HCT116 (cell line): ENCODE measurements at regions not wholly inside any gene's neighbourhood (a gene's known extent, or its start where the extent isn't known, plus 50 kb on each side); places are given as distances from the start of the nearest gene placed in this dataset.

Experiments used
- ATAC-seq: fragments of 200-7000 bp; cut with Tn5 transposase; 2 replicates; pipeline ENCODE4 v1.9.1; 2020; ENCODE audit warnings: mild to moderate bottlenecking, moderate library complexity
- BruUV-seq: library from RNA; stranded (reverse); fragments of 400-500 nt; replicated peaks from 2 replicates; lab custom pipeline; 2021; lab: Mats Ljungman, UMichigan
- CTCF ChIA-PET: fragments of 300-600 bp; sonication (Branson Sonifier 250); formaldehyde crosslinking; loops from one replicate; lab custom pipeline; 2021; ENCODE audit warnings: antibody characterized with exemption; lab: Charles Lee
- POLR2A ChIA-PET: fragments of 300-600, 350-600 bp; sonication (Branson Sonifier 250); formaldehyde crosslinking; loops from one replicate; lab custom pipeline; 2021; ENCODE audit warnings: antibody characterized with exemption; lab: Charles Lee
- RAD21 ChIA-PET, 2 experiments: fragments of 300-600 bp; sonication (Branson Sonifier 250); formaldehyde crosslinking; loops; one replicate each; lab custom pipeline; 2023; ENCODE audit warnings: low total read pairs in 2 of 2; ENCODE audit not compliant: uncharacterized antibody in 2 of 2, unreplicated experiment in 2 of 2, low non-redundant PET in 1 of 2; lab: Charles Lee
- DNase-seq: peaks from one replicate; pipeline ENCODE4 v3.0.0-alpha.2; 2010; ENCODE audit warnings: low read depth, low spot score
- H2AFZ ChIP-seq: fragments of 200-600 bp; shearing (Covaris generic), sonication (generic); 2 replicates; pipeline ENCODE4 v1.6.1; 2017; ENCODE audit warnings: low read depth, mixed run types, mixed read lengths, antibody characterized with exemption, low read length; ENCODE audit not compliant: poor library complexity, severe bottlenecking
- H3K27ac ChIP-seq: 2 replicates; pipeline ENCODE4 v1.5.1; 2012; ENCODE audit warnings: low read depth, low read length
- H3K27me3 ChIP-seq: fragments of 200-600 bp; sonication (generic); 2 replicates; pipeline ENCODE4 v1.6.1; 2016; ENCODE audit warnings: mixed run types, low read length, mixed read lengths; ENCODE audit not compliant: insufficient read depth
- H3K36me3 ChIP-seq, 2 experiments: fragments of 200-500 bp in 1 of 2; fragments of 200-600 bp in 1 of 2; sonication (Bioruptor generic) in 1 of 2; sonication (generic) in 1 of 2; 2 replicates each; pipeline versions ENCODE4 v1.5.1 to v1.6.1; 2014 to 2016; ENCODE audit warnings: low read length in 2 of 2, inconsistent platforms in 1 of 2, mixed read lengths in 1 of 2, mixed run types in 1 of 2; ENCODE audit not compliant: insufficient read depth in 2 of 2, control insufficient read depth in 1 of 2
- H3K4me1 ChIP-seq, 2 experiments: fragments of 200-600 bp in 1 of 2; sonication (generic) in 1 of 2; 2 replicates each; pipeline versions ENCODE4 v1.5.1 to v1.6.1; 2012 to 2017; ENCODE audit warnings: low read length in 2 of 2, inconsistent platforms in 1 of 2, mild to moderate bottlenecking in 1 of 2, mixed read lengths in 1 of 2, mixed run types in 1 of 2, moderate library complexity in 1 of 2; ENCODE audit not compliant: insufficient read depth in 2 of 2, control insufficient read depth in 1 of 2
- H3K4me2 ChIP-seq: fragments of 200-600 bp; sonication (generic); 2 replicates; pipeline ENCODE4 v1.6.1; 2017; ENCODE audit warnings: mixed run types, low read length, mixed read lengths
- H3K4me3 ChIP-seq, 2 experiments: fragments of 200-600 bp in 1 of 2; sonication (generic) in 1 of 2; replicated peaks in 1 of 2; 2 replicates each; pipeline ENCODE4 v1.5.1; 2011 to 2016; ENCODE audit warnings: low read length in 2 of 2, control low read depth in 1 of 2, low read depth in 1 of 2, mild to moderate bottlenecking in 1 of 2, mixed read lengths in 1 of 2, mixed run types in 1 of 2
- H3K79me2 ChIP-seq: fragments of 200-600 bp; sonication (generic); 2 replicates; pipeline ENCODE4 v1.6.1; 2017; ENCODE audit warnings: mild to moderate bottlenecking, mixed run types, low read length, moderate library complexity, mixed read lengths; ENCODE audit not compliant: insufficient read depth
- H3K9ac ChIP-seq: fragments of 200-600 bp; sonication (generic); 2 replicates; pipeline ENCODE4 v1.6.1; 2016; ENCODE audit warnings: low read length, mixed read lengths
- H3K9me2 ChIP-seq: fragments of 200-600 bp; sonication (generic), shearing (Covaris generic); 2 replicates; pipeline ENCODE4 v1.6.1; 2017; ENCODE audit warnings: mixed run types, mild to moderate bottlenecking, moderate library complexity; ENCODE audit not compliant: insufficient read depth
- H3K9me3 ChIP-seq, 2 experiments: fragments of 200-500 bp in 1 of 2; fragments of 200-600 bp in 1 of 2; sonication (Bioruptor generic) in 1 of 2; sonication (generic) in 1 of 2; 2 replicates each; pipeline ENCODE4 v1.6.1; 2014 to 2017; ENCODE audit warnings: low read length in 2 of 2, mixed read lengths in 2 of 2, inconsistent platforms in 1 of 2, low read depth in 1 of 2, mild to moderate bottlenecking in 1 of 2, mixed run types in 1 of 2, moderate library complexity in 1 of 2; ENCODE audit not compliant: control insufficient read depth in 1 of 2, insufficient read depth in 1 of 2
- H4K20me1 ChIP-seq: fragments of 200-600 bp; sonication (generic), shearing (Covaris generic); 2 replicates; pipeline ENCODE4 v1.6.1; 2017; ENCODE audit warnings: mixed run types, mild to moderate bottlenecking, moderate library complexity; ENCODE audit not compliant: insufficient read depth
- ATF3 ChIP-seq: IDR thresholded peaks from 2 replicates; pipeline ENCODE4 v1.6.1; 2012
- CEBPB ChIP-seq: IDR thresholded peaks from 2 replicates; pipeline ENCODE4 v1.6.1; 2012; ENCODE audit warnings: low read depth
- EGR1 ChIP-seq: IDR thresholded peaks from 2 replicates; pipeline ENCODE4 v1.6.1; 2012; ENCODE audit warnings: low read depth
- ELF1 ChIP-seq: IDR thresholded peaks from 2 replicates; pipeline ENCODE4 v1.6.1; 2012; ENCODE audit warnings: low read depth, borderline replicate concordance
- FOSL1 ChIP-seq: IDR thresholded peaks from 2 replicates; pipeline ENCODE4 v1.6.1; 2012; ENCODE audit warnings: low read depth
- POLR2A ChIP-seq: IDR thresholded peaks from 2 replicates; pipeline ENCODE4 v1.7.0; 2011; ENCODE audit warnings: borderline replicate concordance; ENCODE audit not compliant: insufficient read depth, insufficient read length; ENCODE audit errors: extremely low read depth
- POLR2AphosphoS5 ChIP-seq: IDR thresholded peaks from 2 replicates; pipeline ENCODE4 v1.6.1; 2011; ENCODE audit warnings: mild to moderate bottlenecking, low read depth, low read length, moderate library complexity
- RAD21 ChIP-seq: IDR thresholded peaks from 2 replicates; pipeline ENCODE4 v1.6.1; 2012; ENCODE audit warnings: low read depth, mild to moderate bottlenecking
- SIN3A ChIP-seq: IDR thresholded peaks from 2 replicates; pipeline ENCODE4 v1.6.1; 2012; ENCODE audit warnings: low read depth
- SP1 ChIP-seq: IDR thresholded peaks from 2 replicates; pipeline ENCODE4 v1.6.1; 2012; ENCODE audit warnings: low read depth
- SRF ChIP-seq: IDR thresholded peaks from 2 replicates; pipeline ENCODE4 v1.6.1; 2012; ENCODE audit warnings: low read depth
- TCF7L2 ChIP-seq: IDR thresholded peaks from 2 replicates; pipeline ENCODE4 v1.7.0; 2011; ENCODE audit warnings: borderline replicate concordance, inconsistent platforms; ENCODE audit not compliant: insufficient read depth, insufficient read length; ENCODE audit errors: extremely low read depth
- YY1 ChIP-seq: IDR thresholded peaks from 2 replicates; pipeline ENCODE4 v1.6.1; 2011; ENCODE audit warnings: low read length, low read depth, moderate library complexity, mild to moderate bottlenecking; ENCODE audit not compliant: insufficient replicate concordance; ENCODE audit errors: extremely low read depth
- ZFX ChIP-seq: fragments of 450-650 bp; IDR thresholded peaks from 2 replicates; pipeline ENCODE4 v1.6.1; 2017
- ZNF274 ChIP-seq: fragments of 200-500 bp; sonication (Bioruptor generic); IDR thresholded peaks from 2 replicates; pipeline ENCODE4 v1.6.1; 2014; ENCODE audit warnings: mild to moderate bottlenecking, low read depth, low read length, inconsistent platforms
- intact Hi-C: fragments of 100-400 bp; cut with micrococcal nuclease; formaldehyde crosslinking; loops from 2 replicates; pipeline ENCODE4 v1.10.0; 2022
- TF ChIP-seq, protein P1 (sequence below): IDR thresholded peaks from 2 replicates; pipeline ENCODE4 v1.6.1; 2011; ENCODE audit warnings: mild to moderate bottlenecking, low read length, moderate library complexity; ENCODE audit not compliant: insufficient replicate concordance; ENCODE audit errors: extremely low read depth
- TF ChIP-seq, protein P2 (sequence below): IDR thresholded peaks from 2 replicates; pipeline ENCODE4 v1.6.1; 2012

GRCh38 chr5:118701791-118702190 is 286.6 kb downstream of the DTWD2 start:
- Histone ChIP-seq H3K27me3 (no peaks in the 10 kb centered on the region), H3K4me3 (no peak overlapping the region), H3K27ac (no peak overlapping the region), H3K4me2 (no peak overlapping the region), H3K9me2 (no peaks in the 10 kb centered on the region), H3K9me3 (no peaks in the 10 kb centered on the region; a peak in 1 of 4 replicates), H4K20me1 (no peaks in the 10 kb centered on the region), H2AFZ (no peak overlapping the region), H3K79me2 (no peaks in the 10 kb centered on the region), H3K9ac (no peak overlapping the region), H3K4me1 (no peaks in the 10 kb centered on the region), H3K36me3 (no peaks in the 10 kb centered on the region)
- DNase-seq = no peak
- no peak for TF ChIP-seq ATF3
- no peak for TF ChIP-seq SP1
- TF ChIP-seq SRF = no peak
- TF ChIP-seq EGR1 = no peak
- TF ChIP-seq CEBPB = no peak
- no peak for TF ChIP-seq RAD21
- TF ChIP-seq, protein P1, sequence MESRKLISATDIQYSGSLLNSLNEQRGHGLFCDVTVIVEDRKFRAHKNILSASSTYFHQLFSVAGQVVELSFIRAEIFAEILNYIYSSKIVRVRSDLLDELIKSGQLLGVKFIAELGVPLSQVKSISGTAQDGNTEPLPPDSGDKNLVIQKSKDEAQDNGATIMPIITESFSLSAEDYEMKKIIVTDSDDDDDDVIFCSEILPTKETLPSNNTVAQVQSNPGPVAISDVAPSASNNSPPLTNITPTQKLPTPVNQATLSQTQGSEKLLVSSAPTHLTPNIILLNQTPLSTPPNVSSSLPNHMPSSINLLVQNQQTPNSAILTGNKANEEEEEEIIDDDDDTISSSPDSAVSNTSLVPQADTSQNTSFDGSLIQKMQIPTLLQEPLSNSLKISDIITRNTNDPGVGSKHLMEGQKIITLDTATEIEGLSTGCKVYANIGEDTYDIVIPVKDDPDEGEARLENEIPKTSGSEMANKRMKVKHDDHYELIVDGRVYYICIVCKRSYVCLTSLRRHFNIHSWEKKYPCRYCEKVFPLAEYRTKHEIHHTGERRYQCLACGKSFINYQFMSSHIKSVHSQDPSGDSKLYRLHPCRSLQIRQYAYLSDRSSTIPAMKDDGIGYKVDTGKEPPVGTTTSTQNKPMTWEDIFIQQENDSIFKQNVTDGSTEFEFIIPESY = no peak
- TF ChIP-seq FOSL1 = no peak
- POLR2A ChIA-PET = no interaction called here
- BruUV-seq = no TSS peak
- no peak for ATAC-seq
- CTCF ChIA-PET = no interaction called here
- RAD21 ChIA-PET = no interaction called here
- intact Hi-C loops = no loop called here

DNA sequence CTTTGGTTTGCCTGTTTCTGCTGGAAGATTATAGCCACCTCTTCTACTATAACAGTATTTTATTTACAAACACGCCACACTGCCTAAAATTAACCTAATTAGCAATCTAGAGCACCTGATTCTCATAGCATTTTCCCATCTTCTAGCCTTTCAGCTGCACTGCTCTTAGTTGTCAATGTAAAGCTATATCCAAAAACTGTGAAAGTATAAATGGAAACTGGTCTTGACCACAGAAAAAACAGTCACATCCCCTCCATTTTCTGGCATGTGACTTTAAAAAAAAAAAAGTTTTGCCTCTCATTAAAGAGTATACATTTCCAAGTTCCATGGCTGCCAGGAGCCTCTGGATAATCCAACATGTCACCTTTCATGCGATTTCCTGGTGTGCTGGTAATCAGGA is 287.8 kb downstream of the DTWD2 start:
- Histone ChIP-seq H3K4me1 (no peaks in the 10 kb centered on the region), H4K20me1 (no peaks in the 10 kb centered on the region), H3K79me2 (no peaks in the 10 kb centered on the region), H3K9ac (no peak overlapping the region), H3K9me3 (no peaks in the 10 kb centered on the region; a peak in 1 of 4 replicates), H2AFZ (no peak overlapping the region), H3K27me3 (no peaks in the 10 kb centered on the region), H3K36me3 (no peaks in the 10 kb centered on the region), H3K4me3 (no peak overlapping the region), H3K9me2 (no peaks in the 10 kb centered on the region), H3K27ac (no peak overlapping the region), H3K4me2 (no peak overlapping the region)
- DNase-seq = no peak
- ATAC-seq = no peak
- ChIA-PET RAD21 (no interaction called here), CTCF (no interaction called here), POLR2A (no interaction called here)
- intact Hi-C loops = no loop called here
- no TSS peak for BruUV-seq
- TF ChIP-seq YY1 = no peak
- TF ChIP-seq SIN3A = no peak
- TF ChIP-seq, protein P2, sequence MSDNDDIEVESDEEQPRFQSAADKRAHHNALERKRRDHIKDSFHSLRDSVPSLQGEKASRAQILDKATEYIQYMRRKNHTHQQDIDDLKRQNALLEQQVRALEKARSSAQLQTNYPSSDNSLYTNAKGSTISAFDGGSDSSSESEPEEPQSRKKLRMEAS = no peak
- no peak for TF ChIP-seq ZFX
- TF ChIP-seq TCF7L2 = no peak
- TF ChIP-seq POLR2AphosphoS5 = no peak
- no peak for TF ChIP-seq RAD21
- no peak for TF ChIP-seq CEBPB
- TF ChIP-seq POLR2A = no peak
- TF ChIP-seq EGR1 = no peak
- no peak for TF ChIP-seq SP1
- TF ChIP-seq ZNF274 = no peak
- no peak for TF ChIP-seq ELF1
- TF ChIP-seq ATF3 = no peak
- TF ChIP-seq, protein P1 = no peak
